Naive thymus-derived CD8-positive, alpha-beta T cell (primary cell): ENCODE measurements at regions not wholly inside any gene's neighbourhood (a gene's known extent, or its start where the extent isn't known, plus 50 kb on each side); places are given as distances from the start of the nearest gene placed in this dataset.

Experiments used
- ATAC-seq, 2 donors: fragments of 150-1000 bp; cut with Tn5 transposase in 1 of 2; sonication (Bioruptor Pico), chemical (Tn5 transposase) in 1 of 2; 1 replicate in 1 of 2; 2 replicates in 1 of 2; pipeline ENCODE4 v1.10.0; 2021; ENCODE audit warnings: mild to moderate bottlenecking in 2 of 2, moderate library complexity in 2 of 2
- POLR2A ChIA-PET: fragments of 350-600 bp; sonication (Branson Sonifier 250); formaldehyde crosslinking; loops from one replicate; lab custom pipeline; 2021; ENCODE audit warnings: antibody characterized with exemption; lab: Charles Lee
- DNase-seq, 10 donors: peaks; one replicate each; pipeline versions ENCODE4 v3.0.0 to v3.0.0-alpha.2; 2020 to 2022
- H3K27ac Mint-ChIP-seq, 10 donors: one replicate each; pipeline ENCODE4 v1.8.0; 2020 to 2022; ENCODE audit warnings: mild to moderate bottlenecking in 10 of 10, mixed read lengths in 10 of 10, moderate library complexity in 4 of 10, inconsistent platforms in 1 of 10
- H3K27me3 Mint-ChIP-seq, 5 donors: one replicate each; pipeline ENCODE4 v1.8.0; 2021 to 2022; ENCODE audit warnings: mixed read lengths in 5 of 5
- H3K36me3 Mint-ChIP-seq, 3 donors: one replicate each; pipeline ENCODE4 v1.8.0; 2020 to 2022; ENCODE audit warnings: mixed read lengths in 3 of 3, mild to moderate bottlenecking in 2 of 3, inconsistent platforms in 1 of 3
- H3K4me1 Mint-ChIP-seq, 4 donors: one replicate each; pipeline ENCODE4 v1.8.0; 2021 to 2022; ENCODE audit warnings: mixed read lengths in 4 of 4
- H3K4me3 Mint-ChIP-seq, 10 donors: one replicate each; pipeline ENCODE4 v1.8.0; 2020 to 2022; ENCODE audit warnings: mild to moderate bottlenecking in 10 of 10, mixed read lengths in 10 of 10, moderate library complexity in 6 of 10, inconsistent platforms in 1 of 10
- H3K9me3 Mint-ChIP-seq, 9 donors: one replicate each; pipeline ENCODE4 v1.8.0; 2020 to 2022; ENCODE audit warnings: mixed read lengths in 9 of 9, mild to moderate bottlenecking in 3 of 9, inconsistent platforms in 1 of 9, moderate library complexity in 1 of 9

DNA sequence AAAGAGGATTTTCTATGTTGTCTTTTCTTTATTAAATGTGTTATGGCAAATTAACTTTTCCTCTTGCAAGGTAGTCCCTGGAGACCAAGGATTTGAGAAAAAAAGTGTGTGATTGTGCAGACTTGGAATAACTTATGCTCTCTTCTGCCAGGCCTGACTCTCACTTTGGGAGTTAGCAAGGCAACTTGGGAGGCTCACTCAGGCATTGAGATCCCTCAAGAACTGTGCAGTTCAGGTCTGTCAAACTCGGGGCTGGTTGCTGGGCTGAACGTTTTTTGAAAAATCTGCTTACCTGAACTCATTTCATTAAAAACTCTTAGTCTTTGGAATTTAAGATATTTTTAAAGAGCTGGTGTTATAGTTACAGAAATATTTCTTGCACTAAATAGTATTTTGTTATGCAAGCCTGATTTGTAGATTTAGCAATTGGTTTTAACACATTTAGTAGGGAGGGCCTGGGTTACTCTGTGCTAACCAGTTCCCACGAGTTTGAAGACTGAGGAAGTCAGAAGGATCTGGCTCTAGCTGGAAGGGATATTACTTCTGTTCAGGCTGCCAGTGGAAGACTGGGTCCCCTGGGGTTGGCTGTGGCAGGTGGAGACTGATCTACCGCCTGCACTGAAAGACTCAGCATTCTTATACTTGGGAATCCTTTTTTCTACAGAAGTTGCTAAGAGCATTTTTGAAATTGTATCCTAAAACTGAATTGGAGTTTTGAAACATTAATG, 150.4 kb upstream of the PCSK5 start:
- H3K9me3 Mint-ChIP-seq, result peaks cover 0 to 8% (median 2%) of the 10 kb centered on the region in 9 donors
- POLR2A ChIA-PET, result no interaction called here
- no peak for DNase-seq
- H3K27ac Mint-ChIP-seq, result no peak overlapping the region
- peaks cover 0 to 5% (median 0%) of the 10 kb centered on the region in 3 donors for H3K36me3 Mint-ChIP-seq
- H3K4me1 Mint-ChIP-seq, result no peaks in the 10 kb centered on the region
- peaks cover 3 to 42% (median 14%) of the 10 kb centered on the region in 5 donors for H3K27me3 Mint-ChIP-seq
- ATAC-seq, result no peak
- H3K4me3 Mint-ChIP-seq, result no peak overlapping the region

DNA sequence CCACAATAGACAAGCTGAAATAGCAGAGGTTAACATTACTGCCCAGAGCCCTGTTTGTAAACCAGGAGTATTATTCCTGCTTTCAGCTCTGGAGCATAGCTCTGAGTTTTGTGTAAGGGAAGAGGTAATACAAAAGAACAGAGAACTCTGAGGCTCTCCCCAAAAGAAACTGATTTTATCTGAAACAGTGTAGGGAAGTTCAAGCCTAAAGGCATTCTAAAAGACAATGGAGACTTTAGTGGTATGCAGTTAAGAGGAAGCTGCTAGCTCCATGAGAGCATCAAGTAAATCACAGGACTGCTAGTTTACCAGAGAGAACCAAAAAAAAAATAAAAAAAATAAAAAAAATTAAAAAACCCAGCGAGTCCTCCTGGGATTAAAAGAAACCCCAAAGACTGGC, 146.6 kb upstream of the PCSK5 start:
- Mint-ChIP-seq H3K4me1 (no peaks in the 10 kb centered on the region), H3K36me3 (peaks cover 0 to 5% (median 0%) of the 10 kb centered on the region in 3 donors), H3K4me3 (no peak overlapping the region), H3K9me3 (peaks cover 0 to 11% (median 5%) of the 10 kb centered on the region in 9 donors), H3K27ac (no peak overlapping the region), H3K27me3 (peaks cover 3 to 30% (median 10%) of the 10 kb centered on the region in 5 donors)
- POLR2A ChIA-PET, result no interaction called here
- DNase-seq (no peak), ATAC-seq (no peak)

- Mint-ChIP-seq H3K4me3 (no peak overlapping the region), H3K4me1 (no peaks in the 10 kb centered on the region), H3K27ac (no peak overlapping the region), H3K27me3 (peaks cover 0 to 3% (median 0%) of the 10 kb centered on the region in 5 donors), H3K9me3 (peaks cover 0 to 11% (median 1%) of the 10 kb centered on the region in 9 donors), H3K36me3 (peaks cover 0 to 4% (median 0%) of the 10 kb centered on the region in 3 donors)
- POLR2A ChIA-PET, result no interaction called here
- DNase-seq, result no peak
- no peak for ATAC-seq
Measured at GRCh38 chr9:75754080-75754479, 136.4 kb upstream of the PCSK5 start.

DNA sequence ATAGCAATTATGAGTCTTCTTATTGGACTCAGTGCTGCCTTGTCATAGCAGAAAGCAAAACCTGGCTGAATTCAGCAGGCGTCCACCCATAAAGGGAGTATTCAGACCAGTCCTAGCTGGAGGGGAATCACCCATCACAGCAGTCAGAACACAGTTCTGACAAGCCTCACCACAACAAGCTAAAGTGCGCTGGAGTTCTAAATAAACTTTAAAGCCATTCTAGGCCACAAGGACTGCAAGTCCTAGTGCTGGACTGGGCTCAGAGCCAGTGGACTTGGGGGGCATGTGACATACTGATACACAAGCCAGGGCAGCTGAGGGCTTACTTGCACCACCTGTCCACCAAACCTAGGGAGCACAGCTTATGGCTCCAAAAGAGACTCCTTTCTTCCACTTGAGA, 115.3 kb upstream of the PCSK5 start:
- POLR2A ChIA-PET, result no interaction called here

GRCh38 chr9:75775966-75776691, 114.3 kb upstream of the PCSK5 start:
- POLR2A ChIA-PET, result no interaction called here
- peaks cover 0 to 11% (median 1%) of the 10 kb centered on the region in 9 donors for H3K9me3 Mint-ChIP-seq

More for the DNA sequence above, 115.3 kb upstream of the PCSK5 start:
- Mint-ChIP-seq H3K9me3 (peaks cover 0 to 12% (median 5%) of the 10 kb centered on the region in 9 donors), H3K27ac (no peak overlapping the region), H3K4me3 (no peak overlapping the region), H3K27me3 (peaks cover 4 to 26% (median 17%) of the 10 kb centered on the region in 5 donors), H3K36me3 (peaks cover 0 to 14% (median 0%) of the 10 kb centered on the region in 3 donors), H3K4me1 (no peaks in the 10 kb centered on the region)
- DNase-seq (no peak), ATAC-seq (no peak)

GRCh38 chr9:75780185-75780584, 110.3 kb upstream of the PCSK5 start:
- H3K27ac Mint-ChIP-seq, result no peak overlapping the region
- H3K36me3 Mint-ChIP-seq, result peaks cover 0 to 6% (median 0%) of the 10 kb centered on the region in 3 donors
- DNase-seq (no peak), ATAC-seq (no peak)
- POLR2A ChIA-PET, result no interaction called here
- H3K9me3 Mint-ChIP-seq, result peaks cover 0 to 11% (median 1%) of the 10 kb centered on the region in 9 donors
- peaks cover 0 to 17% (median 9%) of the 10 kb centered on the region in 5 donors for H3K27me3 Mint-ChIP-seq
- H3K4me3 Mint-ChIP-seq, result no peak overlapping the region
- no peaks in the 10 kb centered on the region for H3K4me1 Mint-ChIP-seq

More at GRCh38 chr9:75775966-75776691, 114.3 kb upstream of the PCSK5 start:
- DNase-seq (no peak), ATAC-seq (no peak)
- H3K4me3 Mint-ChIP-seq, result no peak overlapping the region
- H3K4me1 Mint-ChIP-seq, result no peaks in the 10 kb centered on the region
- H3K36me3 Mint-ChIP-seq, result peaks cover 0 to 6% (median 0%) of the 10 kb centered on the region in 3 donors
- H3K27ac Mint-ChIP-seq, result no peak overlapping the region
- H3K27me3 Mint-ChIP-seq, result peaks cover 3 to 17% (median 14%) of the 10 kb centered on the region in 5 donors

DNA sequence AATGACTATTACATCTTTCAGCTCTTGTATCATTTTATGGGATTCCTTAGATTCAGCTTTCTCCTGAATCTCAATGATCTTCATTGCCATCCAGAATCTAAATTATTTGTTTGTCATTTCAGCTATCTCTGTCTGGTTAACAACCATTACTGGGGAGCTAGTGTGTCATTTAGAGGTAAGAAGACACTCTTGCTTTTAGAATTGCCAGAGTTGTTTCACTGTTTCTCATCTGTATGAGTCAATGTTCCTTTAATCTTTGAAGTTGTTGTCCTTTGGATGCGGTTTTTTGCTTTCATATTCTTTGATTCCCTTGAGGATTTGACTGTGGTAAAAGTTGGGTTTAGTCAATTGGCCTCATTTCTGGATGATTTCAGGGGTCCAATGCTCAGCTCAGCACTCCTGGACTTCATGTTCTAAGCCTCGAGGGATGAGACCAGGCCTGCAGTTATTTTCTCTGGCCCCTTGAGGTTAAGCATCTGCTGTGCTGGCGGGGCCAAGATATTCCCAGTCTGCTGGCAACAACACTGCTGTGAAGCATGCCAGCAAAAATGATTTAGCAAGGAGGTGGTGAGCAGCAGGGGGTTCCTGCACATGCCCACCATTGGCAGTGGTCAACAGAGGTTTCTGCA, 102.4 kb upstream of the PCSK5 start:
- Mint-ChIP-seq H3K36me3 (no peaks in the 10 kb centered on the region), H3K27ac (no peak overlapping the region), H3K4me3 (no peak overlapping the region), H3K27me3 (peaks cover 0 to 4% (median 0%) of the 10 kb centered on the region in 5 donors), H3K4me1 (no peaks in the 10 kb centered on the region), H3K9me3 (peaks cover 0 to 14% (median 0%) of the 10 kb centered on the region in 9 donors)
- no peak for ATAC-seq
- DNase-seq, result no peak
- POLR2A ChIA-PET, result no interaction called here

- POLR2A ChIA-PET, result no interaction called here
- DNase-seq, result no peak
Measured at GRCh38 chr9:75797085-75797580, 93.3 kb upstream of the PCSK5 start.

DNA sequence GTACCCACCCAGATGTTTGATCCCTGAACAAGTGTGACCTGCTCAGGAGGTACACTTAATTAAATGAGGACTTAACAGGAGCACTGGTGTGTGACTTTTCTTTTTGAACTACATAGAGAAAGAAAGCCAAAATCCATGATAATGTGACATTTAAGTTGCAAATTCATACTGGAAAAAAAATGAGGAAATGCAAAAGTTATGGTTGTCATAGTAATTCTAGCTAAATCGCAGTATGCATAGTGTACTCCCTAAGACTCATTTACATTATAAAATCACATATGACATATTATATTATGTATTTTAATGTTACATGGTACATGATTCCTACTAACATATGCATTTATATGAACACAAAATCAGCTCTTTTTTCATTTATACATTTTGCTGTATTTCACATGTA, 92.0 kb upstream of the PCSK5 start:
- POLR2A ChIA-PET, result interaction anchor here (0.6 kb wide), 1 partner anchor 20 kb away, joined by 3 read pairs; no protein-coding TSS in a partner anchor
- Mint-ChIP-seq H3K9me3 (peaks cover 0 to 4% (median 0%) of the 10 kb centered on the region in 9 donors), H3K4me1 (no peaks in the 10 kb centered on the region), H3K27ac (no peak overlapping the region), H3K4me3 (no peak overlapping the region), H3K27me3 (peaks cover 2 to 47% (median 18%) of the 10 kb centered on the region in 5 donors), H3K36me3 (peaks cover 0 to 5% (median 0%) of the 10 kb centered on the region in 3 donors)
- DNase-seq (no peak), ATAC-seq (no peak)

More at GRCh38 chr9:75797085-75797580, 93.3 kb upstream of the PCSK5 start:
- H3K4me1 Mint-ChIP-seq, result no peaks in the 10 kb centered on the region
- H3K9me3 Mint-ChIP-seq, result peaks cover 0 to 4% (median 0%) of the 10 kb centered on the region in 9 donors
- no peak overlapping the region for H3K27ac Mint-ChIP-seq
- no peak overlapping the region for H3K4me3 Mint-ChIP-seq
- no peak for ATAC-seq
- peaks cover 0 to 5% (median 0%) of the 10 kb centered on the region in 3 donors for H3K36me3 Mint-ChIP-seq
- peaks cover 2 to 51% (median 20%) of the 10 kb centered on the region in 5 donors for H3K27me3 Mint-ChIP-seq

- no peaks in the 10 kb centered on the region for H3K9me3 Mint-ChIP-seq
- no peaks in the 10 kb centered on the region for H3K4me1 Mint-ChIP-seq
- no peak for ATAC-seq
- H3K36me3 Mint-ChIP-seq, result no peaks in the 10 kb centered on the region
- H3K27ac Mint-ChIP-seq, result no peak overlapping the region
- no peak overlapping the region for H3K4me3 Mint-ChIP-seq
- no peak for DNase-seq
- POLR2A ChIA-PET, result no interaction called here
- H3K27me3 Mint-ChIP-seq, result peaks cover 4 to 11% (median 6%) of the 10 kb centered on the region in 5 donors
Measured at GRCh38 chr9:75803130-75803529, 87.3 kb upstream of the PCSK5 start.

- Mint-ChIP-seq H3K27ac (no peak overlapping the region), H3K36me3 (peaks cover 0 to 23% (median 11%) of the 10 kb centered on the region in 3 donors), H3K4me3 (no peak overlapping the region), H3K4me1 (no peaks in the 10 kb centered on the region), H3K9me3 (peaks cover 13 to 40% (median 23%) of the 10 kb centered on the region in 9 donors), H3K27me3 (peaks cover 0 to 16% (median 6%) of the 10 kb centered on the region in 5 donors)
- no peak for DNase-seq
- POLR2A ChIA-PET, result no interaction called here
- ATAC-seq, result no peak
Measured at GRCh38 chr9:75810063-75810462, 80.4 kb upstream of the PCSK5 start.

DNA sequence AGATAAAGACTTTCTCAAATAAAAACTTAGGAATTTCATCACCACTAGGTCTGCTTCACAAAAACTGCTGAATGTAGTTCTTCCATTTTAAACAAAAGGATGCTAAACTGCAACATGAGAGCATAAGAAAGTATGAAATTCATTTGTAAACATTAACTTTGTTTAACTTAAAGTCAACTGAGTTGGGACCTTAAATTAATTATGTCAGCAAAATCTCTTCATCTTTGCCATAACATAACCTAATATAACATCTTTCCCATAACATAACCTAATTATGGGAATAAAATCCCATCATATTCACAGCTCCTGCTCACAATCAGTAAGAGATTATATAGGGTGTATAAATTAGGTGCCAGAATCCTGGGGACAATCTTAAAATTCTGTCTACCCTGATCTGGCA, 78.8 kb upstream of the PCSK5 start:
- Mint-ChIP-seq H3K27ac (no peak overlapping the region), H3K4me1 (no peaks in the 10 kb centered on the region), H3K36me3 (peaks cover 0 to 23% (median 11%) of the 10 kb centered on the region in 3 donors), H3K9me3 (peaks cover 15 to 45% (median 23%) of the 10 kb centered on the region in 9 donors), H3K4me3 (no peak overlapping the region), H3K27me3 (peaks cover 0 to 16% (median 3%) of the 10 kb centered on the region in 5 donors)
- DNase-seq (no peak), ATAC-seq (no peak)
- POLR2A ChIA-PET, result no interaction called here
